ENCODE measurements at regions not wholly inside any gene's neighbourhood (a gene's known extent, or its start where the extent isn't known, plus 50 kb on each side); places are given as distances from the start of the nearest gene placed in this dataset.

- no peaks in the 10 kb centered on the region for H3K27me3 ChIP-seq (replicated peaks in 1 of 7)
- H3K4me3 ChIP-seq: no peak overlapping the region
- TF ChIP-seq POLR2AphosphoS5 (IDR thresholded peaks at IDR 0.05) (no peak), CTCF (IDR thresholded peaks at IDR 0.05 in 8 of 11, conservative IDR thresholded peaks at IDR 0.05 in 3 of 11) (no peak), POLR2A (IDR thresholded peaks at IDR 0.05) (no peak)
- DNase-seq: no peak
- 35 to 64% (median 50%) methylated on average over 1 of the region's 1 CpG for WGBS, 5 donors
- no peak overlapping the region for H3K27ac ChIP-seq
- H3K4me1 ChIP-seq: no peaks in the 10 kb centered on the region
- peaks cover 0 to 12% (median 3%) of the 10 kb centered on the region in 8 donors for H3K9me3 ChIP-seq
- no peaks in the 10 kb centered on the region for H3K36me3 ChIP-seq
- intact Hi-C loops (cut with DNase I; ENCODE audit: low total_unique reads): no loop called here
Observed at GRCh38 chr4:157779081-157779480, 393.7 kb downstream of the GASK1B start.

- Histone ChIP-seq H3K36me3 (no peaks in the 10 kb centered on the region), H3K27me3 (replicated peaks in 1 of 7) (no peaks in the 10 kb centered on the region), H3K27ac (no peak overlapping the region), H3K4me1 (no peaks in the 10 kb centered on the region), H3K4me3 (no peak overlapping the region), H3K9me3 (peaks cover 0 to 12% (median 3%) of the 10 kb centered on the region in 8 donors)
- 88 to 98% (median 94%) methylated on average over 1 of the region's 1 CpG for WGBS, 5 donors
- intact Hi-C loops (cut with DNase I; ENCODE audit: low total_unique reads): no loop called here
- no peak for DNase-seq
- TF ChIP-seq CTCF (IDR thresholded peaks at IDR 0.05 in 8 of 11, conservative IDR thresholded peaks at IDR 0.05 in 3 of 11) (no peak), POLR2A (IDR thresholded peaks at IDR 0.05) (no peak), POLR2AphosphoS5 (IDR thresholded peaks at IDR 0.05) (no peak)
Observed at GRCh38 chr4:157776930-157777528, 395.8 kb downstream of the GASK1B start.

GRCh38 chr4:157775971-157776370 lies 396.9 kb downstream of the GASK1B start:
- Histone ChIP-seq H3K9me3 (peaks cover 0 to 12% (median 3%) of the 10 kb centered on the region in 8 donors), H3K4me3 (no peak overlapping the region), H3K36me3 (no peaks in the 10 kb centered on the region), H3K27me3 (replicated peaks in 1 of 7) (no peaks in the 10 kb centered on the region), H3K4me1 (no peaks in the 10 kb centered on the region), H3K27ac (no peak overlapping the region)
- intact Hi-C loops (cut with DNase I; ENCODE audit: low total_unique reads): no loop called here
- TF ChIP-seq CTCF (IDR thresholded peaks at IDR 0.05 in 8 of 11, conservative IDR thresholded peaks at IDR 0.05 in 3 of 11): no peak
- TF ChIP-seq POLR2AphosphoS5 (IDR thresholded peaks at IDR 0.05): no peak
- TF ChIP-seq POLR2A (IDR thresholded peaks at IDR 0.05): no peak
- DNase-seq: no peak

- no peak for DNase-seq
- Histone ChIP-seq H3K36me3 (no peaks in the 10 kb centered on the region), H3K27me3 (replicated peaks in 1 of 7) (no peaks in the 10 kb centered on the region), H3K4me1 (no peaks in the 10 kb centered on the region), H3K27ac (no peak overlapping the region), H3K9me3 (peaks cover 0 to 7% (median 2%) of the 10 kb centered on the region in 8 donors), H3K4me3 (no peak overlapping the region)
- intact Hi-C loops (cut with DNase I; ENCODE audit: low total_unique reads): no loop called here
- no peak for TF ChIP-seq POLR2AphosphoS5 (IDR thresholded peaks at IDR 0.05)
- TF ChIP-seq CTCF (IDR thresholded peaks at IDR 0.05 in 8 of 11, conservative IDR thresholded peaks at IDR 0.05 in 3 of 11): no peak
- TF ChIP-seq POLR2A (IDR thresholded peaks at IDR 0.05): no peak
- WGBS, 5 donors: 48 to 98% (median 86%) methylated on average over 1 of the region's 1 CpG
Observed at GRCh38 chr4:157772907-157773306, 399.9 kb downstream of the GASK1B start.

All from spleen (tissue), 11 donors.